ENCODE measurements at regions not wholly inside any gene's neighbourhood (a gene's known extent, or its start where the extent isn't known, plus 50 kb on each side); places are given as distances from the start of the nearest gene placed in this dataset.
"Not testable (repeated sequence)": the region's sequence is repeated elsewhere in the genome, so short reads cannot be mapped to it uniquely, and the experiment has no call there.

DNA sequence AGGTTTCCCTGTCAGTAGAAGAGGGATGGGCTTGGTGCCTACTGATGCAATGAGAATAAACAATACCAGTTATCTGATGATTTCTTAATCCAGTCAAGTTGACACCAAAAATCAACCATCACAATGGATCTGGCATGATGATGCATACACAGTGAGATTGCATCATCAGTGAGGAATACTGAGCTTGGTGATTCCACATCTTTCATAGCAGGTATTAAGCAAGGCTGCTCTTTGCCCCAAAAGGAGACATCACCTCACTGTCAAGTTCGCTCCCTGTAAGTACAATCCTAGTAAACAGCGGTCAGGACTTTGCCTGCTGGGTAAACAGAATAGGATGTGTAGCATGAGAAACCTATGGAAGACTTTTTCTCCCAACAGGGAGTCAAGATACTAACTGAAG lies 282.7 kb upstream of the CDH2 start:
- Mint-ChIP-seq H3K36me3 (ENCODE audit: low read depth) (no peaks in the 10 kb centered on the region), H3K4me3 (no peak overlapping the region), H3K9me3 (peaks cover 10% of the 10 kb centered on the region), H3K27me3 (no peaks in the 10 kb centered on the region), H3K27ac (no peak overlapping the region), H3K4me1 (ENCODE audit: low read depth) (no peaks in the 10 kb centered on the region)

DNA sequence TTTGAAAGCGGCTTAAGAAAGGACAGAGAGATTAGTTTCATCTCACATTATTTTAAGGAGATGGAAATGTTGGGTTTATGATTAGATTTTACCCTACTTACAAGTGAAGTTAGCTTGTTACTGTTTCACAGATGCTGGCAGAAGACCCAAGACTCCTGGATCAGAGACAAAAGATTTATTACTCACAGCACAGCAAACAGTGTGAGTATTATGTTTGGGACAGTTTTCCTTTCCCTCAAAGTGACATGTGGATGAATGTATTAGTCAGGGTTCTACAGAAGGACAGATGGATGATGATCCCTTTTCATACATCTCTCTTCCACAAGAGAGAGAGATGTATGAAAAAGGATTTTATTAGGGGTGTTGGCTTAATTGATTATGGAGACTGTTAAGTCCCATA lies 281.8 kb upstream of the CDH2 start:
- no peaks in the 10 kb centered on the region for H3K4me1 Mint-ChIP-seq (ENCODE audit: low read depth)
- H3K4me3 Mint-ChIP-seq, result no peak overlapping the region

DNA sequence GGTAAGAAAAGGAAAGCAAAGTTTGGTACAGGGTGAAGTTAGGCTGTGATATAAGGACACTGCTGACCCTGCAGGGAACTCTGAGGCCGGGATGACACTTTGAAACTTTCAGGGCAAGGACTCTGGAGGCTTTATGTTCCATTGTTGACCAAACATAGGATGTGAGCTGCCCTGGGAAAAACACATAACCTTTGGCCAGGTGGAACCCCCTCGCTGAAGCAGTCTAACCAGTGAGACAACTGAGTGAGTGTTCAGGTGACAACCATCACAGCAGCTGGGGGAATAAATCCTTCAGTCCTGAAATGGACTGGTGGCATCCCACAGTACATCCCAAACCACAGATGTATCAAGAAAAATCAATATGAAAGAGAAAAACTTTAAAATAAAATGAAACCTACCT lies 280.9 kb upstream of the CDH2 start:
- H3K4me1 Mint-ChIP-seq (ENCODE audit: low read depth), result no peaks in the 10 kb centered on the region
- no peaks in the 10 kb centered on the region for H3K36me3 Mint-ChIP-seq (ENCODE audit: low read depth)
- peaks cover 7% of the 10 kb centered on the region for H3K9me3 Mint-ChIP-seq
- no peaks in the 10 kb centered on the region for H3K27me3 Mint-ChIP-seq
- H3K27ac Mint-ChIP-seq, result no peak overlapping the region
- no peak overlapping the region for H3K4me3 Mint-ChIP-seq

More for the DNA sequence above, 281.8 kb upstream of the CDH2 start:
- H3K36me3 Mint-ChIP-seq (ENCODE audit: low read depth), result no peaks in the 10 kb centered on the region
- H3K9me3 Mint-ChIP-seq, result peaks cover 7% of the 10 kb centered on the region
- H3K27ac Mint-ChIP-seq, result no peak overlapping the region
- no peaks in the 10 kb centered on the region for H3K27me3 Mint-ChIP-seq

DNA sequence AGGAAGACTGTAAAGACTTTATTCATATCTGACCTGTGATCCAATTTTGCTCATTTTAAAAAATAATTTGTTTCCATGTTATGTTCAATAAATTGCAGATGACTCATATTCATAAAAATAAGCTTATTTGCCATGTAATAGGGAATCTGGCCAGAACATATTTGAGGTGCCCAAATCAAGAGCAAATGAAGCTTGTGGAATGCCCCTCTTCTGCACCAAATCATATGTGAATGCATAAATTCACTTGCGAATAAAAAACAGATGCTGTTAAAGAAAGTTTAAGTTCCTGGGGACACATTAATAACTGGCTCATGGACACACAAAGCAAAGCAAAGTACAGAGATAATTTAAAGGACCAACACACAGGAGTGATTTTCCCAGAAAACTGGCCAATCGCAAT lies 279.0 kb upstream of the CDH2 start:
- Mint-ChIP-seq H3K9me3 (peaks cover 7% of the 10 kb centered on the region), H3K4me3 (no peak overlapping the region), H3K4me1 (ENCODE audit: low read depth) (no peaks in the 10 kb centered on the region), H3K27ac (no peak overlapping the region), H3K27me3 (no peaks in the 10 kb centered on the region), H3K36me3 (ENCODE audit: low read depth) (no peaks in the 10 kb centered on the region)

DNA sequence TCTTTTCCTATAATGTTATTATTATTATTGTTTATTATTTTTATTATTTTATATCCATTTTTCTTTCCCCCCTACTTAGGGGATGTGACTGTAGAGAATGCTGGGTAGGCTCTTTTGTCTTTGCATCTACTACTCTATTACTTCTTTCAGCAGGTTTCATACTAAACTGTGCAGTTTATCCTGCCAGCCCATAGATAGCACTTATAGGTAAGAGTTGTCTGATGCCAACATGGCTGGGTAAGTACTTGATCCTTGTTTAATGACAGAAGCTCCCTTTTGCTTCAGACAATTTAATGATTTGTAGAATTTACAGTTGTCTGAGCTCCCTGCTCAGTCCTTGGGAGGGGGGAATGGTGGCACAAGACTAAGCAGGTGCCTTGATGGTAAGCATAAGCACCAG lies 262.9 kb upstream of the CDH2 start:
- H3K4me1 Mint-ChIP-seq (ENCODE audit: low read depth), result no peaks in the 10 kb centered on the region
- no peak overlapping the region for H3K27ac Mint-ChIP-seq
- no peak overlapping the region for H3K4me3 Mint-ChIP-seq
- no peaks in the 10 kb centered on the region for H3K9me3 Mint-ChIP-seq
- H3K27me3 Mint-ChIP-seq, result no peaks in the 10 kb centered on the region
- no peaks in the 10 kb centered on the region for H3K36me3 Mint-ChIP-seq (ENCODE audit: low read depth)

DNA sequence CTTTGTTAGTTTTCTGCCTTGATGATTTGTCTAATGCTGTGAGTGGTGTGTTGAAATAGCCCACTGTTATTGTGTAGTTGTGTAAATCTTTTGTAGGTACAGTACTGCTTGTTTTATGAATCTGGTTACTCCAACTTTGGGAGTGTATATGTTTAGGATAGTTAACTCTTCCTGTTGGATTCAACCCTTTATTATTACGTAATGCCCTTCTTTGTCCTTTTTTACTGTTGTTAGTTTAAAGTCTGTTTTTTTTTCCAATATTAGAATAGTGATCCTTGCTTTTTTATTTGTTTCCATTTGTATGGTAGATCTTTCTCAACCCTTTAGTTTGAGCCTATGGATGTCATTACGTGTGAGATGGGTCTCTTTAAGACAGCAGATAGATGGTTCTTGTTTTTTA lies 261.5 kb upstream of the CDH2 start:
- Mint-ChIP-seq H3K9me3 (peaks cover 3% of the 10 kb centered on the region), H3K4me1 (ENCODE audit: low read depth) (no peaks in the 10 kb centered on the region), H3K36me3 (ENCODE audit: low read depth) (no peaks in the 10 kb centered on the region), H3K4me3 (no peak overlapping the region), H3K27ac (no peak overlapping the region), H3K27me3 (no peaks in the 10 kb centered on the region)

DNA sequence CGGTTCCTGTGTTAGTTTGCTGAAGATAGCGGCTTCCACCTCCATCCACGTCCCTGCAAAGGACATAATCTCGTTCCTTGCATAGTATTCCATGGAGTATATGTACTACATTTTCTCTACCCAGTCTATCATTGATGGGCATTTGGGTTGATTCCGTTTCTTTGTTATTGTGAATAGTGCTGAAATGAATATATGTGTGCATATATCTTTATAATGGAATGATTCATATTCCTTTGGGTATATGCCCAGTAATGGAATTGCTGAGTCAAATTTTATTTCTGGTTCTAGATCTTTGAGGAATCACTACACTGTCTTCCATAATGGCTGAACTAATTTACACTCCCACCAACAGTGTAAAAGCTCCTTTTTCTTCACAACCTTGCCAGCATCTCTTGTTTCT lies 255.4 kb upstream of the CDH2 start:
- Mint-ChIP-seq H3K27ac (no peak overlapping the region), H3K4me1 (ENCODE audit: low read depth) (no peaks in the 10 kb centered on the region), H3K27me3 (no peaks in the 10 kb centered on the region), H3K36me3 (ENCODE audit: low read depth) (no peaks in the 10 kb centered on the region), H3K4me3 (no peak overlapping the region), H3K9me3 (peaks cover 18% of the 10 kb centered on the region)

DNA sequence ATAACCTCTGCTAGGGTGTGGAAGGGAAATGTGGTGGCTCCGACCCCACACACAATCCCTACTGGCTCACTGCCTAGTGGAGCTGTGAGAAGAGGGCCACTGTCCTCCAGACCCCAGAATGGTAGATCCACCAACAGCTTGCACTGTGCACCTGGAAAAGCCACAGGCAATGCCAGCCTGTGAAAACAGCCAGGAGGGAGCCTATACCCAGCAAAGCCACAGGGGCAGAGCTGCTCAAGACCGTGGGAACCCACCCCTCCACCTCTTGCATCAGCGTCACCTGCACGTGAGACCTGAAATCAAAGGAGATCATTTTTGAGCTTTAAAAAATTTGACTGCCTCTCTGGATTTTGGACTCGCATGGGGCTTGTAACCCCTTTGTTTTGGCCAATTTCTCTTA lies 249.0 kb upstream of the CDH2 start:
- Mint-ChIP-seq H3K4me1 (ENCODE audit: low read depth) (no peaks in the 10 kb centered on the region), H3K27ac (no peak overlapping the region), H3K4me3 (no peak overlapping the region), H3K27me3 (no peaks in the 10 kb centered on the region), H3K36me3 (ENCODE audit: low read depth) (no peaks in the 10 kb centered on the region), H3K9me3 (peaks cover 27% of the 10 kb centered on the region)

DNA sequence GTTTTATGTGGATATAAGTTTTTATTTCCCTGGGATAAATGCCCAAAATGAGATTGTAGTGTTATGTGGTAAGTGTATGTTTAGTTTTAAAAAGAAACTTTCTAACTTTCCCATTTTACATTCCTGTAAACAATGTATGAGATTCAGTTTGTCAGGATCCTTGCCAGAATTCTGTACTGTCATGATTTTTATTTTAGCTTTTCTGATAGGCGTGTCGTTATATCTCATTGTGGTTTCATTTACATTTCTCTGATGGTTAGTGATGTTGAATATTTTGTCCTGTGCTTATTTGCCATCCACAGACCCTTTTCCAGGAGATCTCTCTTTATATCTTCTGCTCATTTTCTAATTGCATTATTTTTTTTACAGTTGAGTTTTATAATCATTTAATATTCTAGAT lies 245.6 kb upstream of the CDH2 start:
- no peaks in the 10 kb centered on the region for H3K4me1 Mint-ChIP-seq (ENCODE audit: low read depth)
- no peak overlapping the region for H3K27ac Mint-ChIP-seq
- H3K9me3 Mint-ChIP-seq, result peaks cover 19% of the 10 kb centered on the region
- no peaks in the 10 kb centered on the region for H3K27me3 Mint-ChIP-seq
- no peak overlapping the region for H3K4me3 Mint-ChIP-seq
- H3K36me3 Mint-ChIP-seq (ENCODE audit: low read depth), result no peaks in the 10 kb centered on the region

DNA sequence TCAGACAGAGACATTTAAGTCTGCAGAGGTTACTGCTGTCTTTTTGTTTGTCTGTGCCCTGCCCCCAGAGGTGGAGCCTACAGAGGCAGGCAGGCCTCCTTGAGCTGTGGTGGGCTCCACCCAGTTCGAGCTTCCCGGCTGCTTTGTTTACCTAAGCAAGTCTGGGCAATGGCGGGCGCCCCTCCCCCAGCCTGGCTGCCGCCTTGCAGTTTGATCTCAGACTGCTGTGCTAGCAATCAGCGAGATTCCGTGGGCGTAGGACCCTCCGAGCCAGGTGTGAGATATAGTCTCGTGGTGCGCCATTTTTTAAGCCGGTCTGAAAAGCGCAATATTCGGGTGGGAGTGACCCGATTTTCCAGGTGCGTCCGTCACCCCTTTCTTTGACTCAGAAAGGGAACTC lies 245.0 kb upstream of the CDH2 start:
- not testable (repeated sequence) for H3K27ac Mint-ChIP-seq; H3K27me3 Mint-ChIP-seq; H3K4me1 Mint-ChIP-seq (ENCODE audit: low read depth); H3K4me3 Mint-ChIP-seq; H3K36me3 Mint-ChIP-seq (ENCODE audit: low read depth)
- H3K9me3 Mint-ChIP-seq, result peaks cover 17% of the 10 kb centered on the region

DNA sequence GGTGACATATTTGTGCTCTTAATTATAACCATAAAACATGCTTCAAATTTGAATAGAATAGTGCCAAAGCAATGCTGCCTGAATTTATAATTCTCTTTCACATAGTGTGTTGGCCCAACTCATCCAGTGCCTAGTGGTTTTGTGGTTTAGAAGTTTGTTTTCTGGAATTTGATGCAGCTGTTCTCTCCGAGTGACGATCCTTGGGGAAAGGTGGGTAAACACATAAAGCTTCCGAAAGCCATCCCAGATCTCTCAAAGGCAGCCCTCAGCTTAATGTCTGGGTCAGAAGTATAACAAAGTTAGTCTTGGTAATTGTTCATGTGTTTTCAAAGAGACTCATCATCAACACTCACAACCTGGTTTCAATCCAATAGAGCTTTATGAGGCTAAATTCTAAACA lies 235.6 kb upstream of the CDH2 start:
- no peaks in the 10 kb centered on the region for H3K4me1 Mint-ChIP-seq (ENCODE audit: low read depth)
- H3K9me3 Mint-ChIP-seq, result peaks cover 6% of the 10 kb centered on the region

DNA sequence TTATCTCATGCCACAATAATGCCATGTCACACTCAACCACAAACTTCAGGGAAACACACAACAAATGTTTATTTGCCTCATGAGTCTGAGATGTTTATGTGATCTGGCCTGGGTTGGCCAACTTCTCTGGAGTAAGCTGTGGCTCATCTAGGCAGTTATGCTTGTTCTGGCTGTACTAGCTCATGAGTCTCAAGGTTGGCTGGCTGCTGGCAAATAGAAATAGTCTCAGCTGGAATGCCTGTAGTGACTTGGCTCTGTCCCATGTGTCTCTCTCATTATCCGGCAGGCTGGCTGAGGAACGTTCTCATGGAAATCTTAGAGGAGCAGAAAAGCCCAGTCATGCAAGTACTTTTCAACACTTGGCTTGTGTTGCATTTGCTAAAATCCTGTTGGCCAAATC lies 234.9 kb upstream of the CDH2 start:
- Mint-ChIP-seq H3K4me3 (no peak overlapping the region), H3K27ac (no peak overlapping the region), H3K4me1 (ENCODE audit: low read depth) (no peaks in the 10 kb centered on the region), H3K36me3 (ENCODE audit: low read depth) (no peaks in the 10 kb centered on the region), H3K27me3 (no peaks in the 10 kb centered on the region), H3K9me3 (peaks cover 6% of the 10 kb centered on the region)

More for the DNA sequence above, 235.6 kb upstream of the CDH2 start:
- Mint-ChIP-seq H3K36me3 (ENCODE audit: low read depth) (no peaks in the 10 kb centered on the region), H3K4me3 (no peak overlapping the region), H3K27ac (no peak overlapping the region), H3K27me3 (no peaks in the 10 kb centered on the region)

DNA sequence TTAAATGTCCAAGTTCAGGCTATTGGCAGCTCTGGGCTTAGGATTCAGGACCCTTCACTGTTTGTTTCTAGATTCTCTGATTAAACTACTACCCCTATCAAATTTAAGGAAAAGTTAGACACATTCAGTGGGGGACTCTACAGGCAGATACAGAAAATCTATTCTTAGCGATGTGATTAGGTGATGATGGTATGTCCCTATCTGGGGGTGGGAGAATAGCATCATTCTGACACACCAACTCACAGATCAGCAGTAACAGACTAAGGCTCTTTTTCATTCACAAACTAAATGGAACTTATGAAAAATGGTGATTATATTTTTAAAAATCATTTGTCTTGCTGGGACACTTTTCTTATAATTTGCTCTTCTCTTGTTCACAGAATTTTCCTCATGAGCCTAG lies 232.9 kb upstream of the CDH2 start:
- H3K4me1 Mint-ChIP-seq (ENCODE audit: low read depth), result no peaks in the 10 kb centered on the region
- H3K27ac Mint-ChIP-seq, result no peak overlapping the region
- H3K36me3 Mint-ChIP-seq (ENCODE audit: low read depth), result no peaks in the 10 kb centered on the region
- H3K9me3 Mint-ChIP-seq, result peaks cover 6% of the 10 kb centered on the region
- H3K4me3 Mint-ChIP-seq, result no peak overlapping the region
- no peaks in the 10 kb centered on the region for H3K27me3 Mint-ChIP-seq

DNA sequence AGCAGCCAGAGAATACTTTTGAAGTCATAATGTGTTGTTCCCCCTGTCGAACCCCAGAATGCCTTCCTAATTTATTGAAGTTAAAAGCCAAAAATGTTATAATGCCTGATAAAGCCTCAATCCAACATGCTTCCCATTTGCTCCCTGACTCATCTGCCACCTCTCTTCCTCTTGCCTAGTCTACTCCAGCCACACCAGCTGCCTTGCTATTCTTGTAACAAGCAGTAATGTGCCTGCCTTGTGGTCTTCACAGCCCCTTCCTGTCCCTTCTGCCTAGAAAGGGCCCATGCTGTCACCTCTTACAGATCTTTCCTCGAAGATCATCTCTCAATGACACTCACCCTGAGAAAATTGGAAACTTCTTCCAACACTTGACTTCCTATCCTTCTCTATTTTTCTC lies 231.6 kb upstream of the CDH2 start:
- peaks cover 3% of the 10 kb centered on the region for H3K9me3 Mint-ChIP-seq
- no peaks in the 10 kb centered on the region for H3K36me3 Mint-ChIP-seq (ENCODE audit: low read depth)
- no peaks in the 10 kb centered on the region for H3K27me3 Mint-ChIP-seq
- no peak overlapping the region for H3K27ac Mint-ChIP-seq
- H3K4me1 Mint-ChIP-seq (ENCODE audit: low read depth), result no peaks in the 10 kb centered on the region
- no peak overlapping the region for H3K4me3 Mint-ChIP-seq

DNA sequence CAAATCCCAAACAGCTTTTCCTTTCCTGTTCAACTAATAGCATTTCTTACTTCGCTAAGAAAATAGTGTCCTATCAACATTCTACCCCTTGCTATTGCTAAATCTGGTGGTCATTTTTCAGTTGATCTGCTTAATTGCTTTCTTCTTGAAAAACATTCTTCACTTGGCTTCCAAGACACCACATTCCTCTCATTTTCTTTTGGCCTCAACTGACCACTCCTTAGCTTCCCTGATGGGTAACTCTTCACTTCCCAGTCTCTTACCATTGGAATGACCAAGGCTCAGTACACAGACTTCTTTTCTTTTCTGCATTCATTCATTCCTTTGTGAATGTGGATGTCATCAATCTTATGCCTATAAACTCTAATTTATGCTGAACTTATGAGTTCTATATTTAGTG lies 230.8 kb upstream of the CDH2 start:
- Mint-ChIP-seq H3K9me3 (peaks cover 3% of the 10 kb centered on the region), H3K27ac (no peak overlapping the region), H3K27me3 (no peaks in the 10 kb centered on the region), H3K4me3 (no peak overlapping the region), H3K4me1 (ENCODE audit: low read depth) (no peaks in the 10 kb centered on the region), H3K36me3 (ENCODE audit: low read depth) (no peaks in the 10 kb centered on the region)

DNA sequence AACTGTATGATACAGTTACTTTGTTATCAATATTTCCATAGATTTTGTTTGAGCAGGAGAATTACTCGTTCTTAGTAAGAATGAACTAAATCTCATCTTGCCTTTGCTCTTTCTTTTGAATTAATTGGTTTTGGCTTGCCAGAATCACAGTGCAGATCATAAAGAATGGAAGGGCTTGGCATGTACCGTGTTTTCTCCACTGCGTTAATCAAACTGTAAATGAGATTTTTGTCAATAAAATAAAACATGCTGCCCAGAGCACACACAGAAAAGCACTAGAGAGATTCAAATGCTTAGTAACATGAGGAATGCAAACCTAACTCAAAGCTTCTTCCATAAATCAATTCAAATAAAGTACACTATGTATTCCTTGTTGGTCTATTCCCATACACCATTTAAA lies 229.6 kb upstream of the CDH2 start:
- Mint-ChIP-seq H3K36me3 (ENCODE audit: low read depth) (no peaks in the 10 kb centered on the region), H3K4me1 (ENCODE audit: low read depth) (no peaks in the 10 kb centered on the region), H3K27me3 (no peaks in the 10 kb centered on the region), H3K27ac (no peak overlapping the region), H3K4me3 (no peak overlapping the region), H3K9me3 (peaks cover 5% of the 10 kb centered on the region)

DNA sequence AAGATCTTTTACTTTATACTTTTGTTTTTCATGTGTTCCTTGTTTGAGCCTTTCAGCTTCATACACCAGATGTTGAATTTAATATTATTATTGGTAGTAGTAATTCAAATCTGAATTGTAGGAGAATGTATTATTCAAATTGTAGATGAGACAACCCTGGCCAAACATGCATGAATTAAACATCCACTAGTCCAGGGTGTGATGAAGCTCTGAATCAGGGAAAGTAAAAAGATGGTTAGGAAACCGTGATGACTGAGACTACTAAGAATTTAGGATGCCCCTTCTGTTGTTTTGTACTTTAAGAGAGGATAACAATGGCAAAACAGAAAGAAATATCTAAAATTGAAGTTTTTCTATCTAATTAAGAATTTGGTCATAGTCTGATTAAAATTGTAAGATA lies 227.8 kb upstream of the CDH2 start:
- Mint-ChIP-seq H3K27ac (no peak overlapping the region), H3K9me3 (peaks cover 5% of the 10 kb centered on the region), H3K4me1 (ENCODE audit: low read depth) (no peaks in the 10 kb centered on the region), H3K36me3 (ENCODE audit: low read depth) (no peaks in the 10 kb centered on the region), H3K4me3 (no peak overlapping the region), H3K27me3 (no peaks in the 10 kb centered on the region)
